ENCODE measurements at regions not wholly inside any gene's neighbourhood (a gene's known extent, or its start where the extent isn't known, plus 50 kb on each side); places are given as distances from the start of the nearest gene placed in this dataset.

GRCh38 chr5:118552731-118553360 lies 435.5 kb downstream of the DTWD2 start:
- no peak overlapping the region for H2AFZ ChIP-seq (ENCODE audit: low read length)
- H3K4me3 ChIP-seq (ENCODE audit: low read depth, low read length, poor library complexity, severe bottlenecking) = no peak overlapping the region
- no TSS peak for BruUV-seq (replicated peaks)
- H3K9me3 ChIP-seq (ENCODE audit: low read length) = no peaks in the 10 kb centered on the region
- TF ChIP-seq CTCF (conservative IDR thresholded peaks at IDR 0.05; ENCODE audit: low read length) (no peak), EZH2phosphoT487 (IDR thresholded peaks at IDR 0.05; ENCODE audit: borderline replicate concordance, low read depth, low read length) (no peak)
- DNase-seq (ENCODE audit: low spot score) = no peak
- no peaks in the 10 kb centered on the region for H4K20me1 ChIP-seq (ENCODE audit: insufficient read depth, low read length)
- no peaks in the 10 kb centered on the region for H3K9me2 ChIP-seq (ENCODE audit: insufficient read depth, low read length)
- no peaks in the 10 kb centered on the region for H3K79me2 ChIP-seq (ENCODE audit: insufficient read depth, low read depth, low read length)
- H3K27ac ChIP-seq (ENCODE audit: low read depth, low read length, poor library complexity, severe bottlenecking) = no peak overlapping the region
- ChIA-PET POLR2A (no interaction called here), CTCF (ENCODE audit: unreplicated experiment) (no interaction called here)
- intact Hi-C loops (cut with micrococcal nuclease; ENCODE audit: unreplicated experiment) = no loop called here
- no peaks in the 10 kb centered on the region for H3K4me1 ChIP-seq (ENCODE audit: insufficient read depth, low read length, poor library complexity, severe bottlenecking)
- no peaks in the 10 kb centered on the region for H3K36me3 ChIP-seq (ENCODE audit: insufficient read depth, low read length)
- no peak overlapping the region for H3K4me2 ChIP-seq (ENCODE audit: low read length)

GRCh38 chr5:118552146-118552545 lies 436.2 kb downstream of the DTWD2 start:
- H3K36me3 ChIP-seq (ENCODE audit: insufficient read depth, low read length) = no peaks in the 10 kb centered on the region
- no TSS peak for BruUV-seq (replicated peaks)
- H3K4me3 ChIP-seq (ENCODE audit: low read depth, low read length, poor library complexity, severe bottlenecking) = no peak overlapping the region
- POLR2A ChIA-PET = no interaction called here
- H3K9me2 ChIP-seq (ENCODE audit: insufficient read depth, low read length) = no peaks in the 10 kb centered on the region
- H2AFZ ChIP-seq (ENCODE audit: low read length) = no peak overlapping the region
- H3K4me1 ChIP-seq (ENCODE audit: insufficient read depth, low read length, poor library complexity, severe bottlenecking) = no peaks in the 10 kb centered on the region
- no peak overlapping the region for H3K4me2 ChIP-seq (ENCODE audit: low read length)
- intact Hi-C loops (cut with micrococcal nuclease; ENCODE audit: unreplicated experiment) = no loop called here
- H3K27ac ChIP-seq (ENCODE audit: low read depth, low read length, poor library complexity, severe bottlenecking) = no peak overlapping the region
- H3K9me3 ChIP-seq (ENCODE audit: low read length) = no peaks in the 10 kb centered on the region
- CTCF ChIA-PET (ENCODE audit: unreplicated experiment) = no interaction called here
- H3K79me2 ChIP-seq (ENCODE audit: insufficient read depth, low read depth, low read length) = no peaks in the 10 kb centered on the region
- TF ChIP-seq EZH2phosphoT487 (IDR thresholded peaks at IDR 0.05; ENCODE audit: borderline replicate concordance, low read depth, low read length) = no peak
- no peak for TF ChIP-seq CTCF (conservative IDR thresholded peaks at IDR 0.05; ENCODE audit: low read length)
- no peak for DNase-seq (ENCODE audit: low spot score)
- H4K20me1 ChIP-seq (ENCODE audit: insufficient read depth, low read length) = no peaks in the 10 kb centered on the region

- no peak for TF ChIP-seq CTCF (conservative IDR thresholded peaks at IDR 0.05; ENCODE audit: low read length)
- no peak for TF ChIP-seq EZH2phosphoT487 (IDR thresholded peaks at IDR 0.05; ENCODE audit: borderline replicate concordance, low read depth, low read length)
- H3K27ac ChIP-seq (ENCODE audit: low read depth, low read length, poor library complexity, severe bottlenecking) = no peak overlapping the region
- BruUV-seq (replicated peaks) = no TSS peak
- no peaks in the 10 kb centered on the region for H3K79me2 ChIP-seq (ENCODE audit: insufficient read depth, low read depth, low read length)
- no peak for DNase-seq (ENCODE audit: low spot score)
- no peaks in the 10 kb centered on the region for H4K20me1 ChIP-seq (ENCODE audit: insufficient read depth, low read length)
- H2AFZ ChIP-seq (ENCODE audit: low read length) = no peak overlapping the region
- intact Hi-C loops (cut with micrococcal nuclease; ENCODE audit: unreplicated experiment) = no loop called here
- H3K36me3 ChIP-seq (ENCODE audit: insufficient read depth, low read length) = no peaks in the 10 kb centered on the region
- ChIA-PET POLR2A (interaction anchor here (1.1 kb wide), 1 partner anchor 80 kb away, joined by 3 read pairs; no protein-coding TSS in a partner anchor), CTCF (ENCODE audit: unreplicated experiment) (no interaction called here)
- H3K9me3 ChIP-seq (ENCODE audit: low read length) = no peaks in the 10 kb centered on the region
- H3K4me2 ChIP-seq (ENCODE audit: low read length) = no peak overlapping the region
- H3K9me2 ChIP-seq (ENCODE audit: insufficient read depth, low read length) = no peaks in the 10 kb centered on the region
- H3K4me3 ChIP-seq (ENCODE audit: low read depth, low read length, poor library complexity, severe bottlenecking) = no peak overlapping the region
- H3K4me1 ChIP-seq (ENCODE audit: insufficient read depth, low read length, poor library complexity, severe bottlenecking) = no peaks in the 10 kb centered on the region
These were observed 436.6 kb downstream of the DTWD2 start for GRCh38 chr5:118551716-118552115.
